ENCODE measurements at regions not wholly inside any gene's neighbourhood (a gene's known extent, or its start where the extent isn't known, plus 50 kb on each side); places are given as distances from the start of the nearest gene placed in this dataset.
A peak's percentile ranks its signal among the peaks of the same experiment; 100 is the strongest.

GRCh38 chr7:54663603-54664234 lies 95.3 kb downstream of the SEC61G start:
- Mint-ChIP-seq H3K36me3 (ENCODE audit: low read depth) (peaks cover 14% of the 10 kb centered on the region), H3K9me3 (peaks cover 20% of the 10 kb centered on the region), H3K27ac (no peak overlapping the region), H3K4me1 (peaks cover 22% of the 10 kb centered on the region), H3K4me3 (peak overlapping the region; percentile 73), H3K27me3 (ENCODE audit: insufficient read depth, low read depth, poor library complexity) (peaks cover 32% of the 10 kb centered on the region)
- peak overlapping the region; percentile 97 for H2AFZ ChIP-seq
- peak overlapping the region; percentile 88 for H3K4me2 ChIP-seq
- H3F3A ChIP-seq (replicated peaks; ENCODE audit: low read depth) = 0 out of 2 replicates have a peak, but pooled peaks cover 3% of the 10 kb centered on the region
- ATAC-seq (peak; percentile 29), DNase-seq (ENCODE audit: low spot score) (no peak)
- no peaks in the 10 kb centered on the region for H3K79me2 ChIP-seq (replicated peaks; ENCODE audit: insufficient read depth)
- H3K4me3 ChIP-seq = peak overlapping the region; percentile 62
- no peaks in the 10 kb centered on the region for H3K36me3 ChIP-seq (ENCODE audit: insufficient read depth)
- TF ChIP-seq ZNF331 (CRISPR knock-in tag; IDR thresholded peaks at IDR 0.05; ENCODE audit: low read depth) = no peak
- TF ChIP-seq, protein P1, sequence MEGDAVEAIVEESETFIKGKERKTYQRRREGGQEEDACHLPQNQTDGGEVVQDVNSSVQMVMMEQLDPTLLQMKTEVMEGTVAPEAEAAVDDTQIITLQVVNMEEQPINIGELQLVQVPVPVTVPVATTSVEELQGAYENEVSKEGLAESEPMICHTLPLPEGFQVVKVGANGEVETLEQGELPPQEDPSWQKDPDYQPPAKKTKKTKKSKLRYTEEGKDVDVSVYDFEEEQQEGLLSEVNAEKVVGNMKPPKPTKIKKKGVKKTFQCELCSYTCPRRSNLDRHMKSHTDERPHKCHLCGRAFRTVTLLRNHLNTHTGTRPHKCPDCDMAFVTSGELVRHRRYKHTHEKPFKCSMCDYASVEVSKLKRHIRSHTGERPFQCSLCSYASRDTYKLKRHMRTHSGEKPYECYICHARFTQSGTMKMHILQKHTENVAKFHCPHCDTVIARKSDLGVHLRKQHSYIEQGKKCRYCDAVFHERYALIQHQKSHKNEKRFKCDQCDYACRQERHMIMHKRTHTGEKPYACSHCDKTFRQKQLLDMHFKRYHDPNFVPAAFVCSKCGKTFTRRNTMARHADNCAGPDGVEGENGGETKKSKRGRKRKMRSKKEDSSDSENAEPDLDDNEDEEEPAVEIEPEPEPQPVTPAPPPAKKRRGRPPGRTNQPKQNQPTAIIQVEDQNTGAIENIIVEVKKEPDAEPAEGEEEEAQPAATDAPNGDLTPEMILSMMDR (conservative IDR thresholded peaks at IDR 0.05; ENCODE audit: low read depth in 2 of 2) = no peak
- TF ChIP-seq STAT1 (IDR thresholded peaks at IDR 0.05; ENCODE audit: unreplicated experiment) = no peak
- no peak for TF ChIP-seq EZH2 (IDR thresholded peaks at IDR 0.05; ENCODE audit: low read depth, unreplicated experiment)
- no peak for TF ChIP-seq ZNF462 (CRISPR knock-in tag; IDR thresholded peaks at IDR 0.05)
- TF ChIP-seq CREB1 (CRISPR knock-in tag; IDR thresholded peaks at IDR 0.05; ENCODE audit: low read depth) = no peak
- no peak for TF ChIP-seq ZNF114 (CRISPR knock-in tag; IDR thresholded peaks at IDR 0.05)
- no peak for TF ChIP-seq JUNB (IDR thresholded peaks at IDR 0.05; ENCODE audit: unreplicated experiment)
- H3K27ac ChIP-seq (ENCODE audit: low read depth) = no peak overlapping the region
- H3K27me3 ChIP-seq (ENCODE audit: insufficient read depth) = peaks cover 30% of the 10 kb centered on the region
- H3K9me2 ChIP-seq (ENCODE audit: insufficient read depth) = peaks cover 4% of the 10 kb centered on the region
- H3K4me1 ChIP-seq (ENCODE audit: insufficient read depth) = peaks cover 13% of the 10 kb centered on the region
- no peaks in the 10 kb centered on the region for H4K20me1 ChIP-seq (replicated peaks; ENCODE audit: insufficient read depth)
